Kidney tubule cell (primary cell): ENCODE measurements at regions not wholly inside any gene's neighbourhood (a gene's known extent, or its start where the extent isn't known, plus 50 kb on each side); places are given as distances from the start of the nearest gene placed in this dataset.
"Not testable (repeated sequence)": the region's sequence is repeated elsewhere in the genome, so short reads cannot be mapped to it uniquely, and the experiment has no call there.

Experiments used
- DNase-seq: peaks from one replicate; pipeline ENCODE4 v3.0.0-alpha.2; 2018; ENCODE audit warnings: low spot score

DNA sequence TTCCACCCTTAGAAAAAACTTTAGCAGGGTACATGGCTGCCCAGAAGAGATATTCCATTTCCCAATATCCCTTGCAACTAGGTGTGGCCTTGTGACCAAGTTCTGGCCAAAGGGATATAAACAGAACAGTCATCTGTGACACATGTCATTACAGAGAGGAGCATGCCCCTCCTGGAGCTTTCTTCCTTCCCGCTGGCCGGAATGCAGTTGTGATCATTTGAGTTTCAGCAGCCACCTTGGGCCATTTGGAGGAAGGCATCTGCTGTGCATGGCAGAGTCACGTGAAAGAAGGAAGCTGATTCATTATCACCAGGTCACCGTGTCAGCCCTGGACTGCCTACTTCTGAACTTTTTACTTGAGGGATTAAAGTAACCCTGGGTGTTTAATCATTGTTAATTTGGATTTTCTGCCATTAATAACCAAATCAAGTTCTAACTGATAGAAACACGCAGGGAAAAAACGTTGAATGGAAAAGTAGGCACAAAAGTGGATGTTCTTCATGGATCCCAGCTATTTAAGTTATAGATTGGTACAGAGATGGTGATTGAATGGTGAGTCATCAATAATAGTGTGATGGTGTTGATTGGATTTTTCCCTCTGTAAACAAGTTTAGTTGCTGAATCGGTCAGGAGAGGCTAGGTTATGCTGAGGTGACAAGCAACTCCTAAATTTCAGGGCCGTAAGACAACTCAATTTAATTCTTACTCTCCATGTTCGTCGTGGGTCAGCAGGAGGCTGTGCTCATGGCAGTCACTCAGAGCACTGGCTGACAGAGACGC, 80.7 kb upstream of the CCDC167 start:
- peak; percentile 77 for DNase-seq

DNA sequence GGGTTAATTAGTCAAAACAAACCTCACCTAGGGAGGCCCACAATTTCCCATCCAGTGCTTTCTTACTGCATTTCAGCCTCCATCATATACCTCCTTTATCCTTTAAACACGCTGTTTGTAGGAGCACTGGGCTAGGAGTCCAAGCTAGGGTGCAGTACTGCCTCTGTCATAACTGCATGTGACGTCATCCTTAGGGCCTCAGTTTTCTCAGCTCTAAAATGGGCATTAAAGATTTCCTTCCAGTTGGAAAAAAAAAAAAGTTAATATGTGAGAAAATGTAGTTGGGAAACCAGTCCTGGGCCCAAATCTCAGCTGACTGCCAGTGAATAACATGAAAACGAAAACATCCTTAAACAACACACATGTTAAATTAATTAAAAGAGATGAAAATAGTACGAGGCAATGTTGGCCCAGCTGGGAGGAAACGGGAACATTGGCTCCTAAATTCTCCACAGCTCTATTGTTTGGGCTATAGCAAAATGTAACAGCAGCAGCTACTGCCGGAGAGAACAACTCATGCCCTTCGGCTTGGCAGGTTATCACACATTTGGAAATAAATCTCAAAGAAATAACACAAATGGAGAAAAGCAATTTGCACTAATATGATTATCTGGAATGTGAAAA, 79.9 kb upstream of the CCDC167 start:
- DNase-seq = no peak

DNA sequence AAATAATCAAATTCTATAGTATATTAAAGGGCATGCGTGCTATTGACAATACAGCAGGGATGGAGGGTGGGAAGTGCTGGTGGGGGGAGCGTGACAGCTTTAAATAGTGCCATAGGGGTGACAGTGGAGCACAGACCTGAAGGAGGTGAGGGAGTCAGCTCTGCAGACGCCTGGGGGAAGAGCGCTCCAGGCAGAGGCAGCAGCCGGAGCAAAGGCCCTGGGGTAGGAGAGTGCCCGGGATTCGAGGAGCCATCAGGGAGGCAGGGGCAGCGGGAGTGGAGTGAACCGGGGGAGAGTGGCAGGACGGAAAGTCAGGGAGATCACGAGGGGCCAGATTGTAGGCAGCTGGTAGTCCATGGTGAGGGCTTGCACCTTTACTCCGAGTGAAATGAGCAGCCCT, 78.4 kb upstream of the CCDC167 start:
- no peak for DNase-seq

DNA sequence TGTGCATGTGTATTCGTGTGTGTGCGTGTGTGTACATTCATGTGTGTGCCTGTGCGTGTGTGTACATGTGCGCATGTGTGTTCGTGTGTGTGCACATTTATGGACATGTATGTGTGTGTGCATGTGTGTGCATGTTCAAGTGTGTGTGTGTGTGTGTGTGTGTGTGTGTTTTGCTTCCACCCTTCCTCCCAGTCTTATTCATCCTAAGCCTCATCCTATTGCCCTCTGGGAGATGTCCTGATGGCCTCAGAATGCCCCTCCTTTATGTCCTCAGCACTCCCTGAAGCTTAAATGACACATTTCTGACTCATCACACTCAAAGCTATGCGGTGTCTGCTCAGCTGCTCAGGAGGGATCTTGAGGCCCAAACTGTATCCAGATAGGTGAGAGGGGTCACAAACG, 76.6 kb upstream of the CCDC167 start:
- DNase-seq = peak; percentile 91

DNA sequence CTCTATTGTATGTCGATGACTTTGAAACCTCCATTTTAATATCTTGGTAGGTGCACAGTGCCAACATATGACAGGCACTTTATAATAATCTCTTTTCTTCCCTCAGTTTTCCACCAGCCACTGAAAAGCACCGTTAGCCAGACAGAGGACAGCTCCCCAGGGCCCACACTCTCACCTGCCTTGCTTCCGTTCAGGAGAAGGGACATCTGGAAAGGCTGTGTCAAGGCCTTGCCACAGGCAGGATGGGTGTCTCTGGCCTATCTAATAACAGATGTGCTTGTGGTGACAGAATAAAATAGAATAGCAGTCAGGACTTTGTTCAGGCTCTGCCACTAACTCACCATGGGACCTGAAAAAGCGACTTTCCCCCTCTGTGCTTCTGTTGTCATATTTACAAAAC, 75.5 kb upstream of the CCDC167 start:
- no peak for DNase-seq

DNA sequence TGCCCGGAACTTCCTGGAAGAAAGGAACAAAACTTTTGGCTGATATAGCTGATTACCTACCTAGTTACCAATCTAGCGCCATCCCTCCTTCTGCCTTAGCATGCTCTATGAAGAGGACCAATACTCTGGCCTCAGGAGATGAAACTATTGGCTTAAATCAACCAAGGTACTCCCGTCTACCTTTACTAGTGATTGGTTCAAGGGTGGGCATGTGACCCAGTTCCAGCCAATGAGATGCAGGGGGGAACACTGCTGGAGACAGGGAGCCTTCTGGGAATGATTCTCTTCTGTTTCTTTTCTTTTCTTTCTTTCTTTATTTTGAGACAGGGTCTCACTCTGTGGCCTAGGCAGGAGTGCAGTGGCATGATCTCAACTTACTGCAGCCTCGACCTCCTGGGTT, 72.6 kb upstream of the CCDC167 start:
- DNase-seq = no peak

DNA sequence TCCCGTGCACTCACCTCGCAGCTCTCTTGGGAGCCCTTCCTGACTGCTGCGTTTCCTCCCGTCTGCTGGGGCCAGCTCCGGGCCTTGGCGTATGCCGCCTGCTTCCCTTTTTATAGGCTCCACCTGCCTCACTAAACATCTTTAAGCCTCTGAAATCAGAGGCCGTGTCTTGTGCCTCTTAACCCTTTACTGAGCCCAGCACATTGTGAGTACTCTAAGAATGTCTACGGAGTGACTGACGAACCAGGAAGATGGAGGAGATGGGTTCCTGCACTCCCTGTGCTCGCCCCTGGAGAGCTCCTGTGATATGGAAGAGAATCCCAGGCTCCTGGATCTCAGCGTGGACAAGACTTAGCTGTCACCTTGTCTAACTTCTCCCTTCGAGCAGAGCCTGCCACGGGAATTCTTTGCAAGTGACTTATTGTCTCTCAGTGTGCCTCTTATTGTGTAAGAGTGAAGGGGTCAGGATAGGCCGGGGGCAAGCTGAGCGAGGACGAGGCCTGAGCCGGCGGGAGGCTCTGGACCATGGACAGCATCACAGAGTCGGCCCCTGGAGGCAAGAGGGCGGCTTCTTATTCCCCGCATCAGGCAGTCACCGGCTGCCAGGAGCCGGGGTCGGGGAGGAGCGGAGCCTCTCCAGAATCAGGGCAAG, 70.9 kb upstream of the CCDC167 start:
- DNase-seq = no peak

DNA sequence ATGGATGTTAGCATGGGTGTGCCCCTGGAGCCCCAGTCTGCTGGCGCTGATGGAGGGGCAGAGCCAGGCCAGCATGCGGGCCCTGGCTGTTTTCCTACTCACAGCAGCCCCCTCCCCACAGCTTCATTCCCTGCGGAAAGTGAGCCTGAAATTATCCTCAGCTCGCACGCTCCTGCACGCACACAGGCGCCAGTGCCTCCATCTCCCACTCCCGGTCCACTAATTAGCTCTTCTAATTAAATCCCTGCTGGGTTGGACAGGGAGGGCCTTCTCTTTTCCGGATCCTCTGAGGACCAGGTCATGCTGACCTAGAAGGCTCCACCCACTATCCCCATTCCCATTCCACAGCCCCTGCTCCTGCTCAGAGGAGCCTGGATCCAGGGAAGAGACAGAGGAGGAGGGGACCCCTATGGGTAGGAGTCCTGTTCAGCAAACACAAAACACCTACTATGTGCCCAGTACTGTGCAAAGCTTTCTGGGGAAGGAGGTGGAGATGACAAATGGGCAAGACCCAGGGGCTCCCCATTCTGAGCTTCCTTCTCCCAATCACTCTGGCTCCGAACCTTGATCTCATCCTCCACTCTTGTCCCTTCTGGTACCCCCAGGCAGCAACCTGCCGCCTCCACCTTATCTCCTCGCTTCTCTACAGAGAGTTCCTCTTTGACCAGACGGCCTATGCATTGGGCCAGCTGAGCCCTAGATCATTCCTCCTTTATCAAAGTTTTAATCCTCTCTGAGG, 70.2 kb upstream of the CCDC167 start:
- no peak for DNase-seq

DNA sequence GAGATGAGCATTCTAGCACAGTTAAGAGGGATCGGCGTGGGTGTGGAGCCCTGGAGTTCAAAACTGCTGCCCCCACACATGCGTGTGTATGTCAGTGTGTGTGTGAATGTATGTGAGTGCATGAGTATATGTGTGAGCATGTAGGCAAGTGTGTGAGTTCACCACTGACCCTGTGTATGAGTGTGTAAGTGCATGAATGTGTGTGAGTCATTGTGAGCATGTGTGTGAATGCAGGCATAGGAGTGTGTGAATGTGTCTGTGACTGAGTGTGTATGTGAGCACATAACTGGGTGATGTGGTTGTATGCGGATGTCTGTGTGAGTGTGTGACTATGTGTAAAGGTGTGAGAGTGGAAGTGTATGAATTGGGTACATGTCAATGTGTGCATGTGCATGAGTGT, 69.6 kb upstream of the CCDC167 start:
- no peak for DNase-seq

DNA sequence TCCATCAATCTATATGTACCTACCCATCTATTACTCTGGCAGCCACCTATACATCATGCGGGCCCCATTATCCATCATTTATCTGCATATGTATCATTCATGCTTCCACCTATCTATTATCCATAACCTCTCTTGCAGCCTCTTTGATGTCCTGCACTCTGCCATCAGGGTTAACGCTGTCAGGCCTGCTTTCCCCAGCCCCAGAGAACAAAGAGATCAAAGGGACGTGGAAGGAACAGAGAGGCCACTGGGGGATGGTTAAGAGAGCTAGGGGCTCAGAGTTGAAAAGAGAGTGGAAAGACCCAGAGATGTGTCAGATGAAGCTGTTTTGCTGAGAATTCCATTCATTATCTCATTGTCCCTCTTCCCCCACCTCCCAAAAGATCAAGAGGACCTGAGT, 67.3 kb upstream of the CCDC167 start:
- DNase-seq = no peak

DNA sequence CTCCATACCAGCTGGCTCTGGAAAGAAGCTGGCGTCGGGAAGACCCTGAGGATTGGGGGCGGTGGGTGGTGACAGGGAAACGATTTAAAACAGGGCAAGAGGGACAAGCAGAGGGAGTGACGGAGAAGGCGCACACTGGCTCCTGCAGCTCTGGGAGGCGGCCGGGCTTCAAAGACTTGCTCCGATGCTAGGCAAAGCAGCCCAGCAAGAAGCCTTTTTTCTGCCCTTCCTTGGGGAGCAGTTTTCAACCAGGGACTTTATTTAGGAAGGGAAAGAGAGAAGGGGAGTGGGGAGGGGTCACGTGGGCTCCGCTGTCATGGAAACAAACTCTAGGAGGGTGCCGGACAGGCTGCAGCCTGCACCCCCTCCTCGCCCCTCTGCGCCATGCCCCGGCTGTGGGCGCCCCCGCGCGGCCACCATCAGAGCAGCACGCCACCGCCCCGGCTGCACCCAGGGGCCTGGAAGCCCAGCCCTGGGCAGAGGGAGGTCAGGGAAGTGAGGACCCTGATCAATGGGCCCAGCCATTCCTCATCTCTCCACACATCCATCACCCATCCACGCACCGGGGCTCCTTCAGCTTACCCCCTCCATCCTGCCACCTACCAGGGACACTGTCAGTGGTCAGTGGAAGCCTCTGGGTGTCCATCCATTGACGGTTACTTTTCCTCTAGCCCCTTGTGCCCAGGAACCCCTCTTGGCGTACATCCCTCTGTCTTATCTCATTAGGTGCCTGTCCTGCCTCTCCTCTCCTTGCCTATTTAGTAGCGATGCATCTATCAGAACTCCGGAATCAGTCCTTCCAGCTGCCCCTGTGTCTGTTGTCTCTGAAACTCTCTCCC, 66.6 kb upstream of the CCDC167 start:
- peak; percentile 37 for DNase-seq

DNA sequence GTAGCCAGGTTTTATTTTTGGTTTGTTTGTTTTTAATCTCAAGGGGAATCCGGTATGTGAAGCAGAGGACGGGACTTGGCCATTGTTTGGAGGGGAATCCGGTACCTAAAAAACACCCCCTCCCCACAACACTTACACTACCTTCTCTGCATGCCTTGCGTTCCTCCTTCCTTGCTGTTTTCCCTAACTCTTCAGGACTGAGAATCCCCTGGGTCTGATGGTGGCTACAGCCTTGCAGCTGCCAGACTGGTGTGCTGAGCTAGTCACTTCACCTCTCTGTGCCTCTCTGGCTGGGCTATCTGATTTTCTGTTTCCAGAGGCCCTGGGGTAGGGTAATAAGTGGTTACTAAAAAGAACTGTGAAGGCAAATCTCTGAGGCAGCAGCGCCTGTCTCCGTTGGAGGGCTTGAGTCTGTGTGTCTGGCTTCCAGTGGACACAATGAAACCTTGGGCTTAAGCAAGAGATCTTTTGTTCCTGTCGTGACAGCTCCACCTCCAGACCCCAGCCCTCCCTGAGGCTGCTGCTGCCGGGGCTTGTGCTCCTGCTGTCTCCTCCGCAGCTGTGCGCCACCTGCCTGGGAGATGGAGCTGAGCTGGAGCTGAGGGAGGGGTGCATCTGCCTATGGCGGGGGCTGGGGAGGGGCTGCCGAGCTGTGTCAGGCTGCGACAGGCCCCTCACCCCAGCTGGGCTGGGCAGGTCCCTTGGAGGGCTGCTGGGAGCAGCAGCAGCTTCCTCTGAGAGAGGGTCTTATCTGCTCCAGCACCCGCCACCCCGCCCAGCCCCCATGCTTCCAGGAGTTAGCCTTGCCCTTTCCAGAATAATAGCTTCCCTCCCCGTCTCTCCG, 65.8 kb upstream of the CCDC167 start:
- no peak for DNase-seq

DNA sequence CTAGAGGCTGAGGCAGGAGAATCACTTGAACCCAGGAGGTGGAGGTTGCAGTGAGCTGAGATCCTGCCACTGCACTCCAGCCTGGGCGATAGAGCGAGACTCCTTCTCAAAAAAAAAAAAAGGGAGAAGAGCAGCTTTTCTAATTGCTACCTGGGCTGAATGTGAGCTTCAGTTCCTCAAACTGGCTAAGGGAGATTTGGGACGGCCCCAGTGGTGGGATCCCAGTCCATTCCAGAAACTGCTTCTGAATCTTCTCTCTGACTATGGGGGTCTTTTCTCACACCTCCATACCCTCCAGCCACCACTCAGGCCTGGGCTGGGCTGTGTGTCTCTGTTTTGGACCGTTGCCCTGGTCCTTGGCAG, 63.2 kb upstream of the CCDC167 start:
- not testable (repeated sequence) for DNase-seq

DNA sequence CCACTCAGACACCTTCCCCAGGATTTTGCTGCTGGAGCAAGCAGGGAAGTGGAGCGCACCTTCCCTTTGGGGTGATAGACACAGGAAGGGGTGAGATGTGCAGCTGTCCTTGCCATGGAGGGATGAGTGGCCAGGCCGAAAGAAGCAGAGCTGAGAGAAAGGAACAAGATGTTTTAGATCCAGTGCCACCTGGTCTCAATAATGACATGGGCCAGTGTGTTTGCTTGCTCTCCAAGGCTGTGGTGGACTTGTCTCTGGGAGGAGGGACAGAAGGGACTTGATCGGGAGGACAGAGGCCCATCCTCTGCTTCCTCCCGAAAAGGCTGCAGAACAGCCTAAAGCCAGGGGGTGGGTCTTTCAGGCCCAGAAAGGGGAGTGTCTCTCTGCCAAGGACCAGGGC, 61.7 kb upstream of the CCDC167 start:
- no peak for DNase-seq

DNA sequence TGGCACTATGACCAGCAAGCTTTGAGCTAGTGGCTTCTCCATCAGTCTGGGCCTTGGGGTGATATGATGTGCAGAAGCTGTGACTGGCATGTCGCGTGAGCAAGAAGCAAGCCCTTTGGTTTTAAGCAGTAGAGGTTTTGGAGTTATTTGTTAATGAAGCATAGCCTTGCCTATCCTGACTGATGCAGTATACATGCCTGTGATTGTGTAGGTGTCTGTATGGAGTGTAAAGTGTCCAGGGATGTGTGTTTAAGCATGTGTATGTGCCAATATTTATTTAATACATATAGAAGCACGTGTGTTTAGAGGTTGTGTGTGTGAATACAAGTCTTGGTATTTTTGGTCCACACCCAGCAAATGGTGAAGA, 61.0 kb upstream of the CCDC167 start:
- no peak for DNase-seq

DNA sequence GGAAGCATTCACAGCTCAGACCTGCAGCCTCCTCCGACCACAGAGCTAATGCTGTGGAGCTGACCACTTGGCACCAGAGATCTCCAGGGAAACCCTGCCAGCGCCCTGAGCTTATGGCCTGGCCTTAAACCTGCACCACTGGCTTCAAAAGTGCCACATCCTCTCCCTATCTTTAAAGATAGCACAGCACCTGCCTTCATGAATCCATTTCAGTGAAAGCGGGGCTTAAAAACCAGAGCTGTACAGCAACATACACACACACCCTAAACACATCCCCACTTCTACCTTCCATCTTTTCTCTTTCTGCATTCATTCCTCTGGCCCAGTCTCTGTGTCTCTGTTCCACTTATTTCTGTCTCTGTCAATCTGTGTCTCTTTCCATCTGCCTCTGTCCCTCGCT, 59.8 kb upstream of the CCDC167 start:
- no peak for DNase-seq

DNA sequence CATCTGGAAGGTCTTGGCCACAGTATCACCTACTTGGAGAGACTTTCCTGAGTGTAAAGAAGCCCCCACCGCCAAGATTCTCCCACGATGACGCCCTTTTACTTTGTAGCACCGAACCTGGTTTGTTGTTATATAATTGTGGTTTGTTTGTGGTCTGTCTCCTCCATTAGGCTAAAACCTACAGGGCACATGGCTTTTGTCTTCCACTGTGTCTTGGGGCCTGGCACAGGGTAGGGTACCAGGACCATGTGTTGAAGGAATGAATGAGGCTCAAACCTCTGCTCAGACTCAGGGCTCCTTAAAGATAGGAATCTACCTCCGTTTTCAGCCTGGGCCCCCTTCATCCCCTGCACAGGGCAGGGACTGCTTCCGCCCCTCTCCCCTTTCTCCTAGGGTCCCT, 59.4 kb upstream of the CCDC167 start:
- DNase-seq = no peak

DNA sequence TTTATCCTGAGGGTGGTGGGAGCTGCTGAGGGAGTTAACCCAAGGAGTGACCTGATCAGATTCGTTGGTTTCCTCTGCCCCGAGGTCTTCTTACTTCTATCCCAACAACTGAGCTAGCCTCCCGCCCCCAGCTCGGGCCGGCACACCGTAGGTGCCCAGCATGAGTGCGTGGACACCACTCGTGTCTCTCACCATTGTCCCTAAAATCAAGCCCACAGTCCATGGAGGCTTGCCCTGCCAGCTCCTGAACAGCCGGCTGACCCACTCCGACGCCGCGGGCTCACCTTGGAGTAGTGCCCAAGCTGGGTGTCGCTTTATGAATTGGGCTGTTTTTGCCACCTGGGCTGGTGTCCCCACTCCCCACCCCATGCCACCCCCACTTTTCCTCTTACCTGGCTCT, 59.0 kb upstream of the CCDC167 start:
- no peak for DNase-seq

DNA sequence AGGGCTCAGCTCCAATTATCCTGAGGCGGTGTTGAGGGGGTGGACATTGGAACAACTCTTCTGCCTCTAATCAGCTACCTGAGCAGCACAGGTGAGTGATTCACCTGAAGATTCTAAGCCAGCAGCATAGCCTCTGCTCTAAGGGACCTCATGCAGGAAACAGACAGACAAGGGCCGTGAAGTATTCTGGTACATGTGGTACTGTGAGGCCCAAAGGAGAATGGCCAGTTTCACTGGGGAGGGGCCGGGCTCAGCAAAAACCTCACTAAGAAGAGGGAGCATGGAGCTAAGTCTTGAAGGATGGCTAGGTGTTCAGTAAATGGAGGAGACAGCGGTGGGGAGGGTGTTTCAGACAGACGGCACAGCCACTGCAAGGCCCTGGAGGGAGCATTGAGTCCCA, 58.5 kb upstream of the CCDC167 start:
- DNase-seq = no peak

DNA sequence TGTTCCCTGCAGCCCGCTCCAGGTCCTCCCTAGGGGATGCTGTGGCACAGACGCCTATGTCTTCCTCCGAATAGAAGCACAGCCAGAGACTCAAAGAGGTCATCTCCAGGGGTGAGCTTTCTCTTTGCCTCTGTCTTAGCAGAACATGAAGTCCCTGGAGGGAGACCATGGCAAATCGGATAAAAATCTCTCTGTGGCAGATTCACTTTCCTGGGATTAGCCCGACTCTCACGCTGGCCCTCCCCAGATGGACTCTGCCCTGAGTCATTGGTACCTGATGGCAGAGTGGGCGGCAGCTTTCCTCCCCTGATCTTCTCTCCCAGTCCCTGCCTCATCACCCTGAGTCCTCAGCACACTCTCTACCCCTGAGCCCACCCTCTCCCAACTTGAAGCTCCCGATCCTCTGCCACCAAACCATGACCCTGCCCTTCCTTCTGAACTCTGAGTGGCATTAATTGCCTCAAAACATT, 58.0 kb upstream of the CCDC167 start:
- DNase-seq = no peak
